ENCODE measurements at regions not wholly inside any gene's neighbourhood (a gene's known extent, or its start where the extent isn't known, plus 50 kb on each side); places are given as distances from the start of the nearest gene placed in this dataset.
A peak's percentile ranks its signal among the peaks of the same experiment; 100 is the strongest.
"Not testable (repeated sequence)": the region's sequence is repeated elsewhere in the genome, so short reads cannot be mapped to it uniquely, and the experiment has no call there.

DNA sequence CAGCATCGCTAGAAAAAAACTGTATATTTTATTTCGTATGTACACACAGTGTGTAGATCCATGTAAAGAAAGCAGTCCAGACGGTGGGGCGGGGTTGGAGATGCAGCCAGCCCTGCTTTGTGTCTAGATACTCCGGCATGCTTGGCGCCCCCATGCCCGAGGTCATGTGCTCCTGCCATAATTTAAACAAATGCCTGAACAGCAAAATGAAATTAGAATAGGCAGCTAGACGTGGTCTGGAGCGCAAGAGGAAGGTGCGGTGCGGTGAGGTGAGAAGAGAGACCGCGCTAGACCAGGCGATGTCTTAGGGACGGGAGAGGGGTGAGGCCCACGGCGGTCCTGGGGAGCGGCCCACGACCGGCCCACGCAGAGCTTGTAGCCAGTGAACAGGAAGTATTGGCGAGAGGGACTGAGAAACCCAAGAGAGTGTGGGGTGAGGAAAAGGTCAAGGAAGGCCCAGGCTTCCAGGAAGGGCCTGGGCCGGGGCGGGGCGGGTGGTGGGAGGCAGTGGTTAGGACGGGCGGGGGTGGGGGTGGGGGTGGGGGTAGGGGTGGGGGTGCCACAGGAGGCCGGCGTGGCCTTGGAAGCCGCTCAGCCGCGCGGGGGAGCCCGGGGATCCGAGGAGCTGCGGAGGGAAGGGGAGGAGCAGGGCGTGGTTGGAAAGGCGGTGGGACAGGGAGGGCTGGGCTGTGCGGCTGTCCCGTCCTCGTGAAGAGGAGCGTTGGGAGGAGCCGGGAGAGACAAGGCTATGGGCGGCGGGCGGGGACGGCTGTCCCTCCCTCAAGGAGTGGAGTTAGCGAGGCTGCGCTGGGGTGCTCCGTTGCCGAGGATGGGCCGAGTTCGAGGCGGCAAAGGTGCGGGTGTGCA lies 254.7 kb upstream of the SGCG start:
- peak; percentile 42 for DNase-seq

DNA sequence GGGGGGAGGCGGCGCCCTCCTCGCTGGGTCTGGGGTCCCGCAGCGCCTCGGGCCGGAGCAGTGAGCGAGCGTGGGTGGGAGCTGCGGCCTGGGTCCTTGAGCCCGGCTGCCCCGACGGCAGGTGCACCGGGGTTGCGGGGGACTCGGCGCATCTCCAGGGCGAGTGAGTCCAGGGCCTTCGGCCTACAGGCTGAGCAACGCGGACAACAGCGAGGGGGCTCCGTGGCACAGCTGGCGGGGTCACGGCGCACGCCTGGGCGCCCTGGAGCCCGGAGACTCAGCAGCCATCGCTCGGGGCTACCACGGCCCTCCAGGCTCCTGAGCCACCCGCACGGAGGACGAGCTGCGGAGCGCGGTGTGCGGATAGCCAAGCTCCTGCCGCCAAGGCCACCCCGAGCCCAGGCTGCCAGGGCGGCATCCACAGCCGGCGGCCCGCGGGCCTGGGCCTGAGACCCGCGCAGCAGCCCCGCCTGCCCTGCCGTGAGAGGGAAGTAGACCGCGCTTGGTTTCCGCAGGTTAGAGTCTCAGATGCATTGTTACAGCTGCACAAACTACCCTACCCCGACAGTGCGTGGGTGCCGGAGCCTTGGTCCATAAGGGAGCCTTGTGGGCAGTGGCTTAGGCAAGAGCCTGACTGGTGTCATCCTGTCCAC lies 253.9 kb upstream of the SGCG start:
- DNase-seq = no peak

DNA sequence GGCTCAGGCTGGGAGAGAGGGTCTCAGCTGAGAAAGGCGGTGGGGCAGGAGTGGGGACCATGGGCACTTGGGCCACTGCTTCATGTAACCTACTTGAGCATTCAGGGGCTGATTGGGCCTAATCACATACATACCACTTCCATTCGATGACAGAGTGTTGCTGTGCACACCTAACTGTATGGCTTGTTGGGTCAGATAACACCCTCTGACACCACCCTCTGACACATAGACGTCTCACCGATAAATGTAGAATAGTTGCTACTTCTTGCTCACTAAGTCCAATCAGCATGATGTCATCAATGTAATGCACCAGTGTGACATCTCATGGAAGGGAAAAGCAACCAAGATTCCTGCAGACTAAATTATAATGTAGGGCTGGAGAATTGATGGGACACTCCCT lies 252.9 kb upstream of the SGCG start:
- DNase-seq = not testable (repeated sequence)

DNA sequence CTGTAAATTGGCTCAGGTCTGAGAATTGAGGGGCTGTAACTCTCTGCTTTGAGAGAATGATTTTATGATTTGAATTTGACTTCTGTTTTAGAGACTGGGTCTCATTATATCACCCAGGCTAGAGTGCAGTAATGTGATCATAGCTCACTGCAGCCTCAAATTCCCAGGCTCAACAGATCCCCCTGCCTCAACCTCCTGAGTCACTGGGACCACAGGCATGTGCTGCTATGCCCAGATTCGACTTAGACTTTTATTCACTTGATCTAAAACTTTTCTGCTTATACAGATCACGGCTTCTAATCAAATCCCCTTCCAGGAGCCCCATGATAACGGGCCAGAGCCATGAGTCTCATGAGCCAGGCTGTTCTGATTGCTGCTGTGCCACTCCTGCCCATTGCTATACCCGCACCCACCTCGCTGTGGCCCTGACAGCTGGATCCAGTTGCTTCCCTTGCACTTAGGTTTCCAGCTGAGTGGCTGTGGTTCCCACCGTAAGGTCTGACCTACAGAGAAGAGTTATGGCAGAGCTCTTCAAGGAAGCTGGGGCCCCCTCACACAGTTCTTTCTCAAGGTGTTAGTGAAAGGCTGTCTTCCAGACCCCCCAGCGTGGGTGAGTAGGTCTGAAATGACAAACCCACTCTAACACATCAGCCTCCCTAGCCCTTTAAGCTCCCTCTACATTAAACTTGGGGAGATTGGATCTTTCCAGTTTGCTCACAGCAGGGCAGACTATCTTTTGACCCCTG lies 251.2 kb upstream of the SGCG start:
- DNase-seq = no peak

DNA sequence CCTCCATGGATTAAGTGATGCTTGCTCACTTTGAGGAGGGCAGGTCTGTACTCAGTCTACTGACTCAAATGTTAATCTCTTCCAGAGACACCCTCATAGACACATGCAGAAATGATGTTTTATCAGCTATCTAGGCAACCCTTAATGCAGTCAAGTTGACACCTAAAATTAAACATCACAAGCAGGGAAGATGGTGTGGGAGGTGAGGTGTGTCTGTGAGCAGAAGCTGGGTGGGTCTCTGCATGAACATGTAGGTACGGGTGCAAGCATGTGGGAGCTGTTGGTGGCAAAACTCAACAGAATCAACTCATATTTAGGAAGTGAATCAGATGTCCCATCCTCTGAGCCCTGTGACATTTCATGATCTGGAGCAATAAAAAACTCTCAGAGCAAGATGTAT lies 249.2 kb upstream of the SGCG start:
- no peak for DNase-seq

DNA sequence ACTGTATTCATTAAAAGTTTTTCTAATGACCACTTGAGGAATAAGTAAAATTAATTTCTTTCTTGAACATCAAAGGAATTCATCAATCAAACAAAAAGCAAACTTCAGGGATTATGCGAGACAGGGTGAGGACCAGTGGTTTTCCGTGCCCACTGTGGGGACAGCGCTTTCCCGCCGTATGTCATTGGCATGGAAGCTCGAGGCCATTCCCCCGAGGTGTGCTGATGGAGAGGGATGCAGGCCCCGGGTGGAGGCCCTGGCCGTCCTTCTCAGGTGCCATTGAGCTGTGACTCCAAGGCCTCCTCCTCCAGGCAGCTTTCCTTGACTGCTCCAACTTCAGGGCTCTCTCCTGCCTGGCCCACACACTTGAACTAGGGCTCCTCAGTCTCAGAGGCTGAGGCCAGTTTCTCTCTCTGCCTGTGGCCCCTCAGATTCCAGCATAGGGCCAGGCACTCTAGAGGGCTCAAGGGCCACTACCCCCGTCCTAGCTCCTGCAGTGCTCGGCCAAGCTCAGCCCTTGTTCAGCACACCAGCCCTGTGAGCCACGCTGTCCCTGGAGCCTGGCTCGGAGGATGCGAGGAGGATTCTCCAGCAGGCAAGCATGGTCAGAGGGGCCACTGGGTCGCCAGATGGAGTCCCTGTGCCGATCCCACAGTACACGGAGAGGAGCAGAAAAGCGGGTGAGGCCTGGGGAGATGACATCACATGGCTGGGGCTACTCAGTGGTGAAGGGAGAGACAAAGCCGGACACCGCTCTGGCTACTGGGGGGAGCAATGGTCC lies 248.0 kb upstream of the SGCG start:
- DNase-seq = not testable (repeated sequence)

DNA sequence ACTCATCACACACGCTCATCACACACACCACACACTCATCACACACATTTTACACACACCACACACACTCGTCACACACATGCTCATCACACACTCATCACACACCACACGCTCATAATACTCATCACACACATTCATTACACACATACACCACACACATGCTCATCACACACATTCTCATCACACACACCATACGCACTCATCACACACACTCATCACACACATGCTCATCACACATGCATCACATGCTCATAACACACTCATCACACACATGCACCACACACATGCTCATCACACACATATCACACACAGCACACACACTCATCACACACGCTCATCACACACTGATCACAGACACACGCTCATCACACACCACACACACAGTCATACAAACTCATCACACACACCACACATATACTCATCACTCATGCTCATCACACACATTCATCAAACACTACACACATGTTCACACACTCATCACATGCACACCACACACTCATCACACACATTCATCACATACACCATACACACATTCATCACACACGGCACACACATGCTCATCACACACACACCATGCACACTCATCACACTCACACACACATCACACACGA lies 247.1 kb upstream of the SGCG start:
- DNase-seq = no peak

DNA sequence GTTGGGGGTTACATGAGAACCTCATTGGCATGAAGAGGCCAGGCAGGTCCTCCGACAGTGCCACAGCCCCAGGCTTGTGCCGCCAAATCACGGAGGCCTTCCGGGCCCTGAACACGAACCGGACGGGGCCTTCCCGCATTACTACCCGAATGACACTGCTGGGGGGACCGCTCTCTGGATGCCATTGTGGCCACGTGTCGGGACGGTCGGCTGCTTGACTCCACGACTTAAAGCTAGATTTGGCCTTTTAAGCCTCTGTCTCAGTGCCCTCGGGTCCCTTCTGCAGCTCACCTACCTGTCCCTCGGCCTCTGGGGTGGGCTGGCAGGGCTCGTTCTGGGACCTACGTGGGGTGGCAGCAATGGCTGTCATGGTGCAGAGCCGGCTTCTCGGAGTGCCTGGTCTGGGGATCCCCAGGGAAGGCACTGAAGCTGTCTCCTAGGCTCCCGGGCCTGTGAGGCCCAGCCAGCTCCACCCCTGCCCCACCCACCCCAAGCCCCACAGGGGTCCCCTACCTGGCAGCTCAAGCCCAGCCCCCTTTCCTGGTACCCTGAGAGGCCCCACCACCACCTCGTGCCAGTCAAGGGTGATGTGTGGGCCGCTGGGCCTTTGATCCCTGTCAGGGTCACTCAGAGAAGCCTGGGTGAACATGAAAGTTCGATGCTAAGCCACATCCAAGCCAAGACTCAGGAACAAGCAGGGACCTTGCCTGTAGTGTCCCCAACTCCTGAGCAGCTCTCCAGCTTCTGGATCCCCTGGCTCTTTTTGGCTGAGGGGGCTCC lies 245.8 kb upstream of the SGCG start:
- no peak for DNase-seq

DNA sequence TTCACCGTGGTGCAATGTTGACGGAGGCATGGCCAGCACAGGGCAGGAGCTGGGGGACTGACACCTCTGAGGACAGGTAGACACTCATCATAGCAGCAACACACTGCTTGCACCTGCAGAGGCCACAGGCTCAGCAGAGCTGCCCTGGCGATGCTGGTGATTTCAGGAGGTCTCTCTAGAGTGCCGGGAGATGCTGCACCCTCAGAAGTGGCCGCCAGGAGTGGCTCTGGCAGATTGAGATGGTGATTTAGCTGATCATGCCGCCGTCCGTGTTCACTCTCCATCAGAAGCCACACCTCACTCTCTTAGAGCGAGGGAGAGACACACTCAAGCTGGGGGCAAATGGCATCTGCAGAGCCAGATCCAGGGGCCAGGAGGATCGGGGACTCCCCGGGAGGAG lies 244.6 kb upstream of the SGCG start:
- DNase-seq = no peak

DNA sequence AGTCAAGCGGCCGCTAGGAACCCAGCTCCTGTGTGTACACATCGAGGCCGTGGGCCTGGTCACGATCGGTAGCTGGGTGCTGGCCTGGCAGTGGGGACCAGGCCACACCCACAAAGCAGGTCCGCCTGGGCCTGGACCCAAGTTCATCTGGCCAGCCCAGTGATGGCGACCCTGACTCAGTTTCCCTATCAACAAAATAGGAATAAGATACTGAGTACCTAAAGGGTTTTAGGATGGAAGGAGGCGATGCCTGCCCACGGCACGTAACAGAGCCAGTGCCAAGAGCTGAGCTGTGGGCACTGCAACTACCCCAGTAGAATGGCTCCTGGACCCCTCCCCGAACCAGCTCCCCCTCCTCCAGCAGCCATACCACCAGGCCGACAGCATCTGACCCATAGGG lies 243.5 kb upstream of the SGCG start:
- DNase-seq = no peak

DNA sequence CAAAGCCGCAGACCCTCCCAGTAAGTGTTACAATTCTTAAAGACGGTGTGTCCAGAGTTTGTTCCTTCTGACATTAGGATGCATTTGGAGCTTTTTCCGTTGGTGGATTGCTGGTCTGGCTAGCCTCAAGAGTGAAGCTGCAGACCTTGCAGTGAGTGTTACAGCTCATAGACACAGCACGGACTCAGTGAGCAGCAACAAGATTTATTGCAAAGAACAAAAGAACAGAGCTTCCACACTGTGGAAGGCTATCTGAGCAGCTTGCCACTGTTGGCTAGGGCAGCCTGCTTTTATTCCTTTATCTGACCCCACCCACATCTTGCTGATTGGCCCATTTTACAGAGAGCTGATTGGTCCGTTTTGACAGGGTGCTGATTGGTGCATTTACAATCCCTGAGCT lies 242.8 kb upstream of the SGCG start:
- no peak for DNase-seq

DNA sequence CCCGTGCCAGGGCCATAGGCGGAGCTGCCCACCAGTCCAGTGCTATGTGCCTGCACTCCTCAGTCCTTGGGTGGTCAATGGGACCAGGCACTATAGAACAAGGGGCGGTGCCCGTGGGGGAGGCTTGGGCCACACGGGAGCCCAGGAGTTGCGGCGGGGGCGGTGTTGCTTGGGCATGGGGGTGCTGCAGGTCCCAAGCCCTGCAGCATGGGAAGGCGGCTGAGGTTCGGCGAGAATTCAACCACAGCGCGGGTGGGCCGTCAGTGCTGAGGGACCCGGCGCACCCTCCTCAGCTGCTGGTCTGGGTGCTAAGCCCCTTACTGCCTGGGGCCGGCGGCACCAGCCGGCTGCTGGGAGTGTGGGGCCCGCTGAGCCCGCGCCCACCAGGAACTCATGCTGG lies 242.2 kb upstream of the SGCG start:
- no peak for DNase-seq

DNA sequence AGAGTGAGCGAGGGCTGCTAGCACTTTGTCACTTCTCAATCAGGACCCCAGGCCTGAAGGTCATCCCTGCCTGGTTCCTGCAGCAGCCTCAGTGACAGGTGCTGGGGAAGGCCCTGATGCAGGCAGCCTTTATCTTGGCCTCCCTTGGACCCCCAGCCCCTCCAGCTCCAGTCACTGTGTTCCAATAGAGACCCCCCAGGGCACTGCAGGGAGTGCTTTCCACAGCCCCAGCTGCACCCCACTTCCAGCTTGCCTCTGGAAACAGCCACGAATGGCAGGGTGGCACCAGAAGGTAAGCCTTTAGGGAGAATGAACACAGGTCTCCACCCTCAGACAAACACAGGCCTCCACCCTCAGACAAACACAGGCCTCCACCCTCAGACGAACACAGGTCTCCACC lies 241.6 kb upstream of the SGCG start:
- no peak for DNase-seq

DNA sequence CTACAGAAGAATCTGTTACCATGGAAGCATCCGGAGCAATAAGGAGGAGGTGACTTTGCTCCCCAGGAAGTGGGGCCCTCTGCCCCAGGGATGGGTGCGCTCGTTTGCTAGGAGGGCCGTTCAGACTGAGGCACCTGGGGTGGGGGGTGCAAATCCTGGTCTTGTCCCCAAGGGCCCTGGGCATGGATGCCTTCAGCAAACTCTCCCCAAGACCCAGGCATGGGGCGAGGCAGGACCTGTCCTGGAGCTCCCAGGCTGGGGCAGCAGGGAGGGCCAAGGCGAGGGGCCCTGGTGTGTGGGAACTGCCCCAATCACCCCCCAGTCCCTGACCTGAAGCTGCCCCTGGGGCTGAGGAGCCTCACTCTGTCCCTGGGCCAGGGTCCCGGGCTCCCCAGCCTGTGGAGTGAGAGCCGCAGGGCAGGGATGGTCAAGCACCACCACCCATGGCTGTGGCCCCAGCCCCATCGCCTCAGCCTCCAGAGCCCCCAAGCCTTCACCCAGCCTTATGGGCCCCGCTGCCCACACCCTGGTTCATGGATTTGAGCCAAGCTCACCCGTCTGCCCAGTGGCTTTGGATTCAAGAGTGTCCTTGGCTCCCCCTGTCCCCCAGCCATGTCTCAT lies 240.6 kb upstream of the SGCG start:
- no peak for DNase-seq

DNA sequence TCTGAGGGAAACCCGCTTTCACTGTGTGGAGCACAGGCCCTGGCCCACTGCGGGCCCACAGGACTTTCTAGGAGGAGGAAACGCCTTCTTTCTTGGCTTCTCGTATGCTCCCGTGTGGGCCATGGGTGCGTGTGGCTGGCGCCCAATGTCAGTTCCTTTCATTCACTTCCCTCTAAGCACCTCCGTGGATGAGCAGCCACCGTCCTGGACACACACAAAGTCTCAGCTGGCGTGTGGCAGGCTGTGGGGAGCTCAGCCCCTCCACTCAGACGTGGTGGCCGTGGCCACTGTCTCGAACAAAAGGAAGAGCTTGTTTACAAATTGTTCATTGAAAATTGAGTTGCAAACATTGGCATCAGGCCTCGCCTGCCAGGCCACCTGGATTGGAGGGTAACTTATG lies 240.0 kb upstream of the SGCG start:
- no peak for DNase-seq

DNA sequence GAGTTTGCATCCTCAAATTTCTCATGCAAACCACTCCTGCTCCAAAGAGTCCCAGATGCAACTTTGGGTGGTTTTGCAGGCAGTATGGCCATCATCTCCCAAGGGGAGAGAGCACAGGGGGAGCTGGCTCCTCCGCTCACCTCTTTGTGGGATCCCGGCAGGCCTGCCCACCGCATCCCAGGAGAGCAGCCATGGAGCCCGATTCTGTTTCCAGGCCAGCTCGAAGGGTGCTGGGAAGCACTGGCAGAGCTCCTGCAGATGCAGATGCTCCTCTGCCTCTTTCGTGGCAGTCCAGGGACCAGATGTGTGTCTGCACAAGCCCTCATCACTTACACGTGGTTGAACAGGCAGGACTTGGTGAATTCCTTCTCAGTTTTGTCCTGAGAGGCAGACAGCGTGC lies 239.3 kb upstream of the SGCG start:
- DNase-seq = not testable (repeated sequence)

DNA sequence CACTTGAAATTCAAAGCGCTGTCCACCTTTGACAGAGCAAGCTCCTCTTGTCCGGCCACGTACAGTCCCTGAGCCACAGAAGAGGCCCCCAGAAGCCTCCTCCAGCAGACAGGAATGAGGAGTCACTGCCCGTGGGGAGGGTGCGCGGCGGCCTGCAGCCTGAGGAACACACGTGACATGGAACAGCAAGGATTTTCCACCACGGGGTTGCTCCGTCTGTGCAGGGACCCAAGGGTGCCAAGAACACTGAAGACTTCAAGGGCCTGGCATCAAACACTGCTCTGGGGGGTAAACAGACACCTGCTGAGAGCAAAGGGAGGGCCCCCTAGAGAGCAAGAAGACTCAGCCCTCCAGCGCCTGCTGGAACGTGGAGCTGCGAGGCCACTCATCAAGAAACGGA lies 237.9 kb upstream of the SGCG start:
- DNase-seq = not testable (repeated sequence)

DNA sequence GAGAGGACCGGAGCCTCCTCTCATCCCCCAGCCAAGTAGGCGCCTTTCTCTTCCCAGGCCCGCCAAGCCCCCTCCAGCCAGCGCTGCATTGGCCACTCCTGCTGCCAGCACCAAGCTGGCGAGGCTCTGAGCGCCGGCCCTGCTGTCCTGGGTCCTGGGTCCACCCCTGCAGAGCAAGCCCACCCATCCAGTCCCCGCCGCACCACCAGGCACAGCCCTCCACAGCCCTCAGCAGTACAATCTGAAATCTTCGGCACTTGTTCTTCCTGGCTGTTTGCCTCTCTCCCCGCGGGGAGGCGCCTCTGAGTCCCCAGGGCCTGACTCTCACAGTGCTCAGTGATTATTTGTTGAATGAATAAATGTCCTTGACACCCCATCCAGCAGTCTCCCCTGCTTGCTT lies 236.4 kb upstream of the SGCG start:
- DNase-seq = no peak

DNA sequence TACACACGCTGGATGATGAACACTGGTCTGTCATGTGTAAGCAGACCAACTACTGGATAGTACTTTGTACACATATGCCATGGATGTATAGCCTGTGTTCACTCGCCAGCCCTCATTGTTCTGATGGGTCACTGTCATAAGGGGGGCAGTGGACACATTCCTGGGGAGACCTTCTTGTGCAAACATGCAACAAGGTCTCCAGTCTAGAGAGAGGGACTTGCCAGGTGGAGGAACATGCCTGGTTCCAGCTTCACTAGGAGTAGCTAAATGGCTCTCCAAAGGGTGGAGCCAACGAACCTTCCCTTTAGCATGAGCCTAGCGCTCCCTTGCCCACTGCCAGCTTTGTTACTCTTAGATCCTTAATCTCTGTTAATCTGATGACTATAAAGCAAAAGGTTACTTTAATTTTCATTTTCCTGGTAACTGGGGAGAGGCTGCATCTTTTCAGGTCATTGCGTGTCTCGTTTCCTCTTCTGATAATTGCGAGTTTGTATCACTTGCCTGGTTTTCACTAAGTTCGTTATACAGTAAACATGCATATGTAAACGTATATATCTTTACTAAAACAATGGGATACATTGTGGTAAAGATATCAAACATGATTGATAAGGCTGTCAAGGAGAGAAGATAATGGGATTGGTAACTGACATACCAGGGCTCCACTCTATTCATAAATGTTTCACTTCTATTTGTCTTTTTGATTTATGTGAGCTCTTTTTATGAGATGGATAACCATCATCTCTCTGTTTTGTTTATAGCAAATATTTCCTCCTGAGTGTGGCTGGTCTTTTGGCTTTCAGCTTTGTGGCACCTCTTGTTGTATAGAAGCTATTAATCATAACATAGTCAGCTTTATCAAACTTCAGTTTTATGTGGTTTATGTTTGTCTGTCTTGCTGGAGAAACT lies 235.2 kb upstream of the SGCG start:
- DNase-seq = no peak

DNA sequence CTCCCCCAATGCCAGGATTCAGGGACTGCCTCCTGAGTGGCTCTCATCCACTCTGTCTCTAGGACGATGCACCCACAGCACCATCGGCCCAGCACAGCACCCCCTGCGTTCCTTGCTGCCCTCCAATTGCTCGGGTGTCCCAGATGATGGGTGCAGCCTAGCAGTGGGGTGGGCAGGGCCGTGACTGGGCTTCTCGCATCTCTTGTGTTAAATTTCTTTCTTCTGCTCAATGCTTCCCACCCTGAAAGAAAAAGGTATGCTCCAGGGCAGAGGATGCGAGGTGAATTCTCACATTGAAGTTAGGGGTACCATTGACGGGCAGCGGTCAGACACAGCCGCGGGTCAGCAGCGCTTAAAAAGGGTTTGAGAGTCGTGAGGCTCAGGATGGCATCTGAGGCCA lies 232.4 kb upstream of the SGCG start:
- no peak for DNase-seq
